GM12878 (cell line): ENCODE measurements at regions not wholly inside any gene's neighbourhood (a gene's known extent, or its start where the extent isn't known, plus 50 kb on each side); places are given as distances from the start of the nearest gene placed in this dataset.

Experiments used
- ATAC-seq: fragments of 200-7000 bp; cut with Tn5 transposase; 3 replicates; pipeline ENCODE4 v1.9.1; 2020; ENCODE audit warnings: mild to moderate bottlenecking, moderate library complexity
- BruUV-seq: library from RNA; stranded (reverse); fragments of 400-500 nt; replicated peaks from 2 replicates; lab custom pipeline; 2021; lab: Mats Ljungman, UMichigan
- CTCF ChIA-PET: fragments of 300-600 bp; sonication (Branson Sonifier 250); formaldehyde crosslinking; extraction: SDS; loops from one replicate; lab custom pipeline; 2021; ENCODE audit warnings: inconsistent platforms; lab: Yijun Ruan, JAX
- POLR2A ChIA-PET: fragments of 350-600 bp; formaldehyde crosslinking; extraction: SDS; loops from one replicate; lab custom pipeline; 2021; ENCODE audit warnings: inconsistent platforms; lab: Charles Lee
- RAD21 ChIA-PET: fragments of 300-600 bp; sonication (Branson Sonifier 250); formaldehyde crosslinking; loops from one replicate; lab custom pipeline; 2023; ENCODE audit warnings: antibody characterized with exemption; ENCODE audit not compliant: unreplicated experiment; lab: Charles Lee
- SMC1A ChIA-PET: fragments of 300-600 bp; sonication (Branson Sonifier 250); formaldehyde crosslinking; loops from one replicate; lab custom pipeline; 2023; ENCODE audit not compliant: unreplicated experiment, uncharacterized antibody; lab: Charles Lee
- DNase-seq: peaks from one replicate; pipeline ENCODE4 v3.0.0-alpha.2; 2011; ENCODE audit warnings: low read depth, low spot score
- FAIRE-seq: peaks from 3 replicates; lab custom pipeline; 2011; peaks lifted over from hg19 to GRCh38; lab: Jason Lieb, UNC
- H2AFZ ChIP-seq: 2 replicates; pipeline ENCODE4 v1.6.0; 2011; ENCODE audit warnings: low read depth, low read length, control low read depth; ENCODE audit not compliant: control insufficient read depth
- H3K27ac ChIP-seq: 2 replicates; pipeline ENCODE4 v1.5.1; 2011; ENCODE audit warnings: control low read depth; ENCODE audit not compliant: control insufficient read depth, insufficient read depth
- H3K27me3 ChIP-seq, 2 experiments: replicated peaks in 1 of 2; 2 replicates each; pipeline versions ENCODE4 v1.6.0 to v1.6.1; 2011; ENCODE audit warnings: low read length in 1 of 2; ENCODE audit not compliant: control insufficient read depth in 2 of 2, insufficient read depth in 2 of 2
- H3K36me3 ChIP-seq, 2 experiments: 2 replicates each; pipeline ENCODE4 v1.5.1; 2011; ENCODE audit warnings: low read length in 1 of 2; ENCODE audit not compliant: control insufficient read depth in 2 of 2, insufficient read depth in 2 of 2
- H3K4me1 ChIP-seq: 2 replicates; pipeline ENCODE4 v1.6.1; 2011; ENCODE audit warnings: mild to moderate bottlenecking, low read length, moderate library complexity, mixed read lengths; ENCODE audit not compliant: control insufficient read depth, insufficient read depth
- H3K4me2 ChIP-seq: 2 replicates; pipeline ENCODE4 v1.6.0; 2011; ENCODE audit warnings: control low read depth; ENCODE audit not compliant: control insufficient read depth, insufficient read depth
- H3K4me3 ChIP-seq: fragments of 200-600 bp; sonication (generic); 2 replicates; pipeline ENCODE4 v1.5.1; 2016
- H3K79me2 ChIP-seq: 2 replicates; pipeline ENCODE4 v1.6.0; 2011; ENCODE audit warnings: low read length; ENCODE audit not compliant: control insufficient read depth, insufficient read depth
- H3K9ac ChIP-seq: 2 replicates; pipeline ENCODE4 v1.8.0; 2011; ENCODE audit warnings: low read length, control low read depth, mixed read lengths; ENCODE audit not compliant: control insufficient read depth, insufficient read depth
- H3K9me3 ChIP-seq: replicated peaks from 3 replicates; pipeline ENCODE4 v1.5.1; 2011; ENCODE audit warnings: mild to moderate bottlenecking, low read length; ENCODE audit not compliant: control insufficient read depth, insufficient read depth
- H4K20me1 ChIP-seq: 2 replicates; pipeline ENCODE4 v1.6.0; 2011; ENCODE audit not compliant: control insufficient read depth, insufficient read depth
- BACH1 ChIP-seq: fragments of 450-650 bp; IDR thresholded peaks from 2 replicates; pipeline ENCODE4 v1.6.1; 2017; ENCODE audit warnings: mild to moderate bottlenecking, borderline replicate concordance
- BHLHE40 ChIP-seq, 2 experiments: fragments of 450-650 bp in 1 of 2; IDR thresholded peaks; 2 replicates each; pipeline ENCODE4 v1.6.1; 2011 to 2017; ENCODE audit warnings: low read depth in 2 of 2, borderline replicate concordance in 1 of 2, improper control_type of control experiment in 1 of 2, low read length in 1 of 2, mild to moderate bottlenecking in 1 of 2
- JUND ChIP-seq: IDR thresholded peaks from 2 replicates; pipeline ENCODE4 v1.6.1; 2012; ENCODE audit warnings: low read depth, mild to moderate bottlenecking, low read length, improper control_type of control experiment, moderate library complexity
- MYC ChIP-seq: IDR thresholded peaks from 2 replicates; pipeline ENCODE4 v1.6.1; 2011; ENCODE audit warnings: mild to moderate bottlenecking, low read length, moderate library complexity, inconsistent platforms; ENCODE audit not compliant: insufficient read depth, insufficient replicate concordance, insufficient read length, severe bottlenecking
- ZNF24 ChIP-seq: fragments of 450-650 bp; IDR thresholded peaks from 2 replicates; pipeline ENCODE4 v1.6.1; 2017; ENCODE audit warnings: antibody characterized with exemption, mild to moderate bottlenecking
- WGBS: methylation state at CpG from one replicate; pipeline ENCODE4 v1.1.6; 2016; ENCODE audit warnings: low lambda C conversion rate; ENCODE audit not compliant: insufficient replicate concordance, insufficient coverage; ENCODE audit errors: missing lambda C conversion rate; 5-methylcytosine and 5-hydroxymethylcytosine counted together
- in situ Hi-C: fragments of 300-500 bp; cut with MboI; formaldehyde crosslinking; loops from 9 replicates; pipeline ENCODE4 v1.14.3; 2018; ENCODE audit warnings: mixed read lengths
- intact Hi-C: fragments of 100-400 bp; cut with micrococcal nuclease; formaldehyde crosslinking; loops from one replicate; pipeline ENCODE4 v1.14.2; 2022; ENCODE audit not compliant: unreplicated experiment
- TF ChIP-seq, protein P1 (sequence below): fragments of 450-650 bp; formaldehyde crosslinking; IDR thresholded peaks from 2 replicates; pipeline ENCODE4 v1.5.0; 2022; ENCODE audit warnings: mild to moderate bottlenecking, missing genetic modification characterization

DNA sequence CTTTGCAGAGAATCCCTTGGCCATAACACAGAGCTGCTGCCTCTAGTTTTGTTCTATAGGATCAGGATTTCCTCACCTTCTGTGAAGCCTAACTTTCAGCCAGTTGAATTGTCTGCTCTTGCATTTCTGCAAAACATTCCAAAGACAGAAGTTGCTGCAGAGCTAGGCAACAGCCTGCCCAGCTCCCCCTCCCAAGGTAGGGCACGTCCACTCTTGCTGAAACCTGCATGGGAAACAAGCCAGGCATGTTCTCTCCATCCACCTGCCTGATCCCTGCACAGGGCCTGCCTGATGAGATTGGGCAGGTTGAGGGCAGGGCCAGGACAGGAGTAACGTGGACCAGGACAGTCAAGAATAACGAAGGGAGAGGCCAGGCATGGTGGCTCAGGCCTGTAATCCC is 58.9 kb upstream of the NAA20 start (continued):
- TF ChIP-seq MYC = no peak
- TF ChIP-seq JUND = no peak
- TF ChIP-seq BHLHE40 (IDR thresholded peaks at IDR 0.05; ENCODE audit: borderline replicate concordance in 1 of 2, low read depth in 2 of 2, low read length in 1 of 2) = no peak

DNA sequence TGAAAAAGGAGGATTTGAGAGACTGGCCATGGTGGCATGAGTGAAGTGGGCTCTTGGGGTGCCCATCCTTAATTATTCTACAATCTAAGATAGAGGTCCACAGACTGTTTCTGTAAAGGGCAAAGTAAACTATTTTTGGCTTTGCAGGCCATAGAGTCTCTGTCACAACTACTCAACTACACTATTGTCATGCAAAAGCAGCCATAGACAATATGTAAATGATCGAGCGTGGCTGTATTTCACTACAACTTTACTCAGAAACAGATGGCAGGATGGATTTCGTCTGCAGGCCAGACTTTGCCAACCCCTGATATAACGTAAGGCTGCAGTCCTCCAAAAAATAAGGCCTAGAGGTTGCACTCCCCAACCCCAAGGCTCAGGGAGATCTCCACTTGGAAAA is 58.2 kb upstream of the NAA20 start:
- no peak overlapping the region for H3K27ac ChIP-seq
- DNase-seq (no peak), ATAC-seq (no peak), FAIRE-seq (no peak)
- TF ChIP-seq BACH1 (no peak), ZNF24 (no peak)
- TF ChIP-seq, protein P1, sequence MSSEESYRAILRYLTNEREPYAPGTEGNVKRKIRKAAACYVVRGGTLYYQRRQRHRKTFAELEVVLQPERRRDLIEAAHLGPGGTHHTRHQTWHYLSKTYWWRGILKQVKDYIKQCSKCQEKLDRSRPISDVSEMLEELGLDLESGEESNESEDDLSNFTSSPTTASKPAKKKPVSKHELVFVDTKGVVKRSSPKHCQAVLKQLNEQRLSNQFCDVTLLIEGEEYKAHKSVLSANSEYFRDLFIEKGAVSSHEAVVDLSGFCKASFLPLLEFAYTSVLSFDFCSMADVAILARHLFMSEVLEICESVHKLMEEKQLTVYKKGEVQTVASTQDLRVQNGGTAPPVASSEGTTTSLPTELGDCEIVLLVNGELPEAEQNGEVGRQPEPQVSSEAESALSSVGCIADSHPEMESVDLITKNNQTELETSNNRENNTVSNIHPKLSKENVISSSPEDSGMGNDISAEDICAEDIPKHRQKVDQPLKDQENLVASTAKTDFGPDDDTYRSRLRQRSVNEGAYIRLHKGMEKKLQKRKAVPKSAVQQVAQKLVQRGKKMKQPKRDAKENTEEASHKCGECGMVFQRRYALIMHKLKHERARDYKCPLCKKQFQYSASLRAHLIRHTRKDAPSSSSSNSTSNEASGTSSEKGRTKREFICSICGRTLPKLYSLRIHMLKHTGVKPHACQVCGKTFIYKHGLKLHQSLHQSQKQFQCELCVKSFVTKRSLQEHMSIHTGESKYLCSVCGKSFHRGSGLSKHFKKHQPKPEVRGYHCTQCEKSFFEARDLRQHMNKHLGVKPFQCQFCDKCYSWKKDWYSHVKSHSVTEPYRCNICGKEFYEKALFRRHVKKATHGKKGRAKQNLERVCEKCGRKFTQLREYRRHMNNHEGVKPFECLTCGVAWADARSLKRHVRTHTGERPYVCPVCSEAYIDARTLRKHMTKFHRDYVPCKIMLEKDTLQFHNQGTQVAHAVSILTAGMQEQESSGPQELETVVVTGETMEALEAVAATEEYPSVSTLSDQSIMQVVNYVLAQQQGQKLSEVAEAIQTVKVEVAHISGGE = no peak
- H4K20me1 ChIP-seq = no peaks in the 10 kb centered on the region
- H3K4me1 ChIP-seq = no peaks in the 10 kb centered on the region
- H3K9ac ChIP-seq = no peak overlapping the region
- RAD21 ChIA-PET = no interaction called here
- H3K4me3 ChIP-seq = no peak overlapping the region
- CTCF ChIA-PET = no interaction called here
- no peaks in the 10 kb centered on the region for H3K79me2 ChIP-seq
- SMC1A ChIA-PET = interaction anchor here (1.4 kb wide), 2 partner anchors 17 to 18 kb away, joined by 3 to 4 read pairs; no protein-coding TSS in a partner anchor
- no peaks in the 10 kb centered on the region; the same call in 2 of the 3 replicates for H3K9me3 ChIP-seq
- BruUV-seq = no TSS peak
- no peak overlapping the region for H2AFZ ChIP-seq
- in situ Hi-C loops = loop anchor here (5.0 kb wide), 1 partner anchor 48 kb away; no protein-coding TSS in a partner anchor
- no peaks in the 10 kb centered on the region; a peak in 1 of 4 replicates for H3K27me3 ChIP-seq
- POLR2A ChIA-PET = no interaction called here
- intact Hi-C loops = no loop called here
- WGBS = 37% methylated on average over 4 of the region's 4 CpGs
- H3K4me2 ChIP-seq = no peak overlapping the region
- no peaks in the 10 kb centered on the region for H3K36me3 ChIP-seq
